Thyroid gland (tissue), 4 donors: ENCODE measurements at regions not wholly inside any gene's neighbourhood (a gene's known extent, or its start where the extent isn't known, plus 50 kb on each side); places are given as distances from the start of the nearest gene placed in this dataset.

Experiments
- DNase-seq, 2 donors: peaks; one replicate each; pipeline ENCODE4 v3.0.0-alpha.2; 2019
- H3K27ac ChIP-seq, 3 donors: fragments of 200-600 bp; sonication (generic); 1 replicate in 2 of 3; 2 replicates in 1 of 3; pipeline ENCODE4 v1.5.1; 2016 to 2019; ENCODE audit warnings: mild to moderate bottlenecking in 1 of 3, moderate library complexity in 1 of 3
- H3K27me3 ChIP-seq: fragments of 200-600 bp; sonication (generic); one replicate; pipeline ENCODE4 v1.5.1; 2019
- H3K36me3 ChIP-seq, 2 donors: fragments of 200-600 bp; sonication (generic); one replicate each; pipeline ENCODE4 v1.5.1; 2016 to 2019
- H3K4me1 ChIP-seq, 2 donors: fragments of 200-600 bp; sonication (generic); one replicate each; pipeline ENCODE4 v1.5.1; 2017 to 2019
- H3K4me3 ChIP-seq, 3 donors: fragments of 200-600 bp; sonication (generic); replicated peaks in 1 of 3; 1 replicate in 2 of 3; 2 replicates in 1 of 3; pipeline ENCODE4 v1.5.1; 2016; ENCODE audit warnings: mild to moderate bottlenecking in 1 of 3
- H3K9me3 ChIP-seq: fragments of 200-600 bp; sonication (generic); one replicate; pipeline ENCODE4 v1.5.1; 2017
- CTCF ChIP-seq, 6 experiments: fragments of 200-600 bp in 3 of 6; fragments of 450-650 bp in 3 of 6; sonication (generic) in 3 of 6; IDR thresholded peaks; one replicate each; pipeline ENCODE4 v1.5.1; 2016 to 2019; ENCODE audit warnings: antibody characterized with exemption in 6 of 6, mild to moderate bottlenecking in 2 of 6, inconsistent platforms in 1 of 6, moderate library complexity in 1 of 6
- POLR2A ChIP-seq, 2 donors: fragments of 450-650 bp; IDR thresholded peaks; one replicate each; pipeline ENCODE4 v1.6.1; 2017; ENCODE audit warnings: antibody characterized with exemption in 2 of 2, mild to moderate bottlenecking in 2 of 2, moderate library complexity in 1 of 2
- WGBS, 2 donors: methylation state at CpG; one replicate each; pipeline ENCODE4 v1.1.5; 2017; 5-methylcytosine and 5-hydroxymethylcytosine counted together
- intact Hi-C: fragments of 100-400 bp; cut with DNase I; formaldehyde crosslinking; loops from one replicate; pipeline ENCODE4 v1.15.1; 2023

GRCh38 chr6:145112711-145113148 is 622.6 kb downstream of the EPM2A start:
- 80 to 90% methylated on average over 7 of the region's 7 CpGs for WGBS, 2 donors
- TF ChIP-seq CTCF (IDR thresholded peaks at IDR 0.05): no peak
- TF ChIP-seq POLR2A (IDR thresholded peaks at IDR 0.05): no peak
- Histone ChIP-seq H3K27ac (no peak overlapping the region), H3K4me3 (no peak overlapping the region), H3K4me1 (no peaks in the 10 kb centered on the region), H3K36me3 (no peaks in the 10 kb centered on the region), H3K9me3 (no peaks in the 10 kb centered on the region), H3K27me3 (no peaks in the 10 kb centered on the region)
- DNase-seq: no peak
- intact Hi-C loops: no loop called here

- Histone ChIP-seq H3K27me3 (no peaks in the 10 kb centered on the region), H3K4me3 (no peak overlapping the region), H3K4me1 (no peaks in the 10 kb centered on the region), H3K9me3 (no peaks in the 10 kb centered on the region), H3K36me3 (no peaks in the 10 kb centered on the region), H3K27ac (no peak overlapping the region)
- TF ChIP-seq POLR2A (IDR thresholded peaks at IDR 0.05): no peak
- no peak for TF ChIP-seq CTCF (IDR thresholded peaks at IDR 0.05)
- DNase-seq: no peak
- intact Hi-C loops: no loop called here
These were observed 619.7 kb downstream of the EPM2A start for GRCh38 chr6:145115638-145116037.

GRCh38 chr6:145116591-145117178 is 618.6 kb downstream of the EPM2A start:
- no peak overlapping the region for H3K4me3 ChIP-seq
- no peaks in the 10 kb centered on the region for H3K4me1 ChIP-seq
- DNase-seq: no peak
- intact Hi-C loops: no loop called here
- H3K27ac ChIP-seq: no peak overlapping the region
- H3K36me3 ChIP-seq: no peaks in the 10 kb centered on the region
- H3K27me3 ChIP-seq: no peaks in the 10 kb centered on the region
- H3K9me3 ChIP-seq: no peaks in the 10 kb centered on the region
- 89 to 92% methylated on average over 8 of the region's 8 CpGs for WGBS, 2 donors
- TF ChIP-seq POLR2A (IDR thresholded peaks at IDR 0.05): no peak

GRCh38 chr6:145118224-145118623 is 617.1 kb downstream of the EPM2A start:
- Histone ChIP-seq H3K4me1 (no peaks in the 10 kb centered on the region), H3K4me3 (no peak overlapping the region), H3K27me3 (no peaks in the 10 kb centered on the region), H3K36me3 (no peaks in the 10 kb centered on the region), H3K9me3 (no peaks in the 10 kb centered on the region), H3K27ac (no peak overlapping the region)
- DNase-seq: no peak
- intact Hi-C loops: no loop called here
- WGBS, 2 donors: 89 to 92% methylated on average over 4 of the region's 4 CpGs
- TF ChIP-seq POLR2A (IDR thresholded peaks at IDR 0.05) (no peak), CTCF (IDR thresholded peaks at IDR 0.05) (no peak)

GRCh38 chr6:145119081-145119480 is 616.2 kb downstream of the EPM2A start:
- H3K4me1 ChIP-seq: no peaks in the 10 kb centered on the region
- H3K36me3 ChIP-seq: no peaks in the 10 kb centered on the region
- no peak overlapping the region for H3K27ac ChIP-seq
- intact Hi-C loops: no loop called here
- 87 to 88% methylated on average over 4 of the region's 4 CpGs for WGBS, 2 donors
- H3K27me3 ChIP-seq: no peaks in the 10 kb centered on the region
- TF ChIP-seq CTCF (IDR thresholded peaks at IDR 0.05) (no peak), POLR2A (IDR thresholded peaks at IDR 0.05) (no peak)
- no peaks in the 10 kb centered on the region for H3K9me3 ChIP-seq
- no peak overlapping the region for H3K4me3 ChIP-seq
- DNase-seq: no peak

- TF ChIP-seq CTCF (IDR thresholded peaks at IDR 0.05): no peak
- TF ChIP-seq POLR2A (IDR thresholded peaks at IDR 0.05): no peak
- Histone ChIP-seq H3K27me3 (no peaks in the 10 kb centered on the region), H3K4me3 (no peak overlapping the region), H3K27ac (no peak overlapping the region), H3K36me3 (no peaks in the 10 kb centered on the region), H3K4me1 (no peaks in the 10 kb centered on the region), H3K9me3 (no peaks in the 10 kb centered on the region)
- 97 to 100% methylated on average over 2 of the region's 2 CpGs for WGBS, 2 donors
- DNase-seq: no peak
- intact Hi-C loops: no loop called here
These were observed 602.6 kb downstream of the EPM2A start for GRCh38 chr6:145132709-145133108.
